ENCODE measurements at regions not wholly inside any gene's neighbourhood (a gene's known extent, or its start where the extent isn't known, plus 50 kb on each side); places are given as distances from the start of the nearest gene placed in this dataset.

GRCh38 chr14:71734885-71735284, 197.3 kb upstream of the RGS6 start:
- no peak overlapping the region for H3K4me3 ChIP-seq (ENCODE audit: control insufficient read depth, low read depth, low read length)
- TF ChIP-seq, protein P1, sequence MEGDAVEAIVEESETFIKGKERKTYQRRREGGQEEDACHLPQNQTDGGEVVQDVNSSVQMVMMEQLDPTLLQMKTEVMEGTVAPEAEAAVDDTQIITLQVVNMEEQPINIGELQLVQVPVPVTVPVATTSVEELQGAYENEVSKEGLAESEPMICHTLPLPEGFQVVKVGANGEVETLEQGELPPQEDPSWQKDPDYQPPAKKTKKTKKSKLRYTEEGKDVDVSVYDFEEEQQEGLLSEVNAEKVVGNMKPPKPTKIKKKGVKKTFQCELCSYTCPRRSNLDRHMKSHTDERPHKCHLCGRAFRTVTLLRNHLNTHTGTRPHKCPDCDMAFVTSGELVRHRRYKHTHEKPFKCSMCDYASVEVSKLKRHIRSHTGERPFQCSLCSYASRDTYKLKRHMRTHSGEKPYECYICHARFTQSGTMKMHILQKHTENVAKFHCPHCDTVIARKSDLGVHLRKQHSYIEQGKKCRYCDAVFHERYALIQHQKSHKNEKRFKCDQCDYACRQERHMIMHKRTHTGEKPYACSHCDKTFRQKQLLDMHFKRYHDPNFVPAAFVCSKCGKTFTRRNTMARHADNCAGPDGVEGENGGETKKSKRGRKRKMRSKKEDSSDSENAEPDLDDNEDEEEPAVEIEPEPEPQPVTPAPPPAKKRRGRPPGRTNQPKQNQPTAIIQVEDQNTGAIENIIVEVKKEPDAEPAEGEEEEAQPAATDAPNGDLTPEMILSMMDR (IDR thresholded peaks at IDR 0.05; ENCODE audit: control insufficient read depth, insufficient read depth, low read depth, low read length, missing control alignments): no peak
- DNase-seq (ENCODE audit: low read depth): no peak

DNA sequence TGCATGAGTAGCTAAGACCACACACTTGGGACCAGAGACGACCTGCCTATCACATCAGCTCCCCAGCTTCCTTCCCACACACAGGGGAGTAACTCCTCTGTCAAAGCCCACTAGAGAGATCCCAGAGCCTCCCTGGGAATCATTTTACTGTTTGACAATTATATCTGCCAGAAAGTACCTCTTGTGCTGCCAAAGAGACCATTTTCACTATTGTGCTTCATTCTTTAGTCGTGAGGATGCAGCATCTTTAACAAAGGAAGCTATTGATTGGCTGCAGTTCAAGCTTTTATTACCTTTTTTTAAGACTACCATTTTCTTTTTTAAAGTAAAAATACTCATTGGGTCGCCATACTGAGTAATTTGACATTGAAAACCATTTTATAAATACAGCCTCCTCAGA, 194.5 kb upstream of the RGS6 start:
- H3K4me3 ChIP-seq (ENCODE audit: control insufficient read depth, low read depth, low read length): no peak overlapping the region
- DNase-seq (ENCODE audit: low read depth): no peak
- TF ChIP-seq, protein P1 (IDR thresholded peaks at IDR 0.05; ENCODE audit: control insufficient read depth, insufficient read depth, low read depth, low read length, missing control alignments): no peak

DNA sequence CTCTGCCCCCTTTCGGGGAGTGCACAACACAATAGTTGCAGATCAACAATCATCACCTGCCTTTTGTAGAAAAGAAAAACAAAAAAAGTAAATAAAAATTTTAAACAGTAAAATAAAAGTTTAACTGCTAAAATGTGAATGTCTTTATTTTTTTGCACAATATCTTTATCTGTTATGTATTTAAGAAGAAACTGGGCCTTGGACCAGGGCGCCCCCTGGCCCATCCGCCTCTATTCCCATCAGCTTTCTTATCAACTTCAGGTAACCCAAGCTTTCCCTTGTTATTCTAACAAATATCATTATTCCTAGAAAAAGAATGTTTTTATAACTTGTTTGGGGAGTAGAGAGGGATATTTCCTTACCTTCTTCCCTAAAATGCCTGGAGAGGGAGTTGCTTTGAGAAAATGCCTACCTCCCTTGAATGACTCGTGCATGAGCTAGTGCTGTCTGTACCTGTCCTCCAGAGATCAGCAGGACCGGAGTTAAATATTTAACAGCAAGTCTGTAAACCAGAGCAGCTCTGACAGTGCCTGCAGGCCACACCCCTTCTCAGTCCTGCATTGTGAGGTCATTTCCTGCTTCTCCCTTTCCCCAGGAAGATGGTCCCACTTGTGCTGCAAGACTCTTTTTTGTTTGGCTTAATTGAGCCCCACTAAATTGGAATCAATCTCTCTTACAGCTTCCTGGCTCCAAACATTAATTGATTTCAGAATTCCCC, 192.8 kb upstream of the RGS6 start:
- H3K4me3 ChIP-seq (ENCODE audit: control insufficient read depth, low read depth, low read length): no peak overlapping the region
- TF ChIP-seq, protein P1 (IDR thresholded peaks at IDR 0.05; ENCODE audit: control insufficient read depth, insufficient read depth, low read depth, low read length, missing control alignments): no peak
- DNase-seq (ENCODE audit: low read depth): no peak

GRCh38 chr14:71741241-71741640, 191.0 kb upstream of the RGS6 start:
- no peak for DNase-seq (ENCODE audit: low read depth)
- TF ChIP-seq, protein P1 (IDR thresholded peaks at IDR 0.05; ENCODE audit: control insufficient read depth, insufficient read depth, low read depth, low read length, missing control alignments): no peak
- H3K4me3 ChIP-seq (ENCODE audit: control insufficient read depth, low read depth, low read length): no peak overlapping the region

DNA sequence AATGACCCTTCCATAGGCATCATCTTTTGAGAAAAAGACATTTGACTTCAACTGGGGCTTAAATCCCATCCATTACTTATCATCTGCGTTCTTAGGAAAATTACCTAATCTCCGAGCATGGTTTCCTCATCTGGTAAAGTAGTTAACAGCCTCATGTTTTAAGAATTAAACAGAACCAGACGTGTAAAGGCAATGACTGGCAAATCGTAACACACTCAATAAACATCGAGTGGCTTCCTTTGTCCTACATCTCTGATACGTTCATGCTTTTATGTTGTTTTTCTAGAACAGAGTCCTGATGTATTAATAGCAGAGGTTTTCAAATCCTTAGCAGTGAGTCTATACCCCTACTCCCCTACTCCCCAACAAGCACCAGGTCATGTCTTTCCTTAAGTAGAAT, 189.7 kb upstream of the RGS6 start:
- H3K4me3 ChIP-seq (ENCODE audit: control insufficient read depth, low read depth, low read length): no peak overlapping the region
- peak; percentile 28 for DNase-seq (ENCODE audit: low read depth)
- TF ChIP-seq, protein P1 (IDR thresholded peaks at IDR 0.05; ENCODE audit: control insufficient read depth, insufficient read depth, low read depth, low read length, missing control alignments): no peak

- DNase-seq (ENCODE audit: low read depth): no peak
- TF ChIP-seq, protein P1 (IDR thresholded peaks at IDR 0.05; ENCODE audit: control insufficient read depth, insufficient read depth, low read depth, low read length, missing control alignments): no peak
- H3K4me3 ChIP-seq (ENCODE audit: control insufficient read depth, low read depth, low read length): no peak overlapping the region
Measured at GRCh38 chr14:71745072-71745471, 187.2 kb upstream of the RGS6 start.

Measured in AG09309 (cell line).